ENCODE measurements at regions not wholly inside any gene's neighbourhood (a gene's known extent, or its start where the extent isn't known, plus 50 kb on each side); places are given as distances from the start of the nearest gene placed in this dataset.

DNA sequence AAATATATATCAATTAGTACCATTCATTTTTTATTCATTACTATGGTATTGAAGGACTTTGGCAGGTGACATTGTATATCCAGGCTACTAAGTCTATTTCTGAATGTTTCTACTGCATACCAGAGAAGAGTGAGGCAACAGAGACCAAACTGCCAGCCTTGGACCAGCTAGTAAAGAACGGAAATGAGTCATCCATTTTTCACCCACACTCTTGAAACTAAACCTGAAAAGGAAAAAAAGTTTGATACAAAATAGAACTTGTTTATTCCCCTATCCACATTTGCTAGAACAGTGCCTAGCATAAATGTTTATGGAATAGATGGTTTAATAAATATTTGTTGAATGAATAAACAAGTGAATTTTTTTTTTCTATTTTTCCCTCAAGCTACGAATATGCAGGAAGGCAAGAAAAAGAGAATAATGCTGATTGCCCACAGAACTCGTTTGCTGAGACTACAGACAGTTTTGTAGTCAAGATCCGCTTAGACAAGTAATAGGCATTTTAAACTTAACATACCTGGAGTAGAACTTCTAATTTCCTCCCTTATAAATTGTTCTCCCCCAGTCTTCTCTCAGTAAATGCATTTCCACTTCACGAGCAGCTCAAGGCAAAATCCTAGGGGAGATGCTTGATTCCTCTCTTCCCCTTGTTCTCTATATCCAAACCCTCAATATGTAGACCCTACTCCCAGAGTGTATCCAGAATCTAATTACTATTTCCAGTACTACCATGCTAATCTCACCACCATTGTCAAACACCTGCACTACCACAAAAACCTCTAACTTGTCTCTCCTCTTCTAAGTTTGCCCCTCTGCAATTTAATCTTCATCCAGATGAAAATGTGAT is 146.2 kb upstream of the RASA1 start:
- no peaks in the 10 kb centered on the region for H3K36me3 Mint-ChIP-seq (ENCODE audit: low read depth, unreplicated experiment)
- H3K9me3 Mint-ChIP-seq (ENCODE audit: unreplicated experiment), result no peaks in the 10 kb centered on the region
- no peak for DNase-seq (ENCODE audit: low spot score)
- no peaks in the 10 kb centered on the region for H3K27me3 Mint-ChIP-seq (ENCODE audit: unreplicated experiment)
- no peak overlapping the region for H3K4me3 Mint-ChIP-seq (ENCODE audit: unreplicated experiment)
- H3K27ac Mint-ChIP-seq (ENCODE audit: unreplicated experiment), result no peak overlapping the region
- TF ChIP-seq, protein P1, sequence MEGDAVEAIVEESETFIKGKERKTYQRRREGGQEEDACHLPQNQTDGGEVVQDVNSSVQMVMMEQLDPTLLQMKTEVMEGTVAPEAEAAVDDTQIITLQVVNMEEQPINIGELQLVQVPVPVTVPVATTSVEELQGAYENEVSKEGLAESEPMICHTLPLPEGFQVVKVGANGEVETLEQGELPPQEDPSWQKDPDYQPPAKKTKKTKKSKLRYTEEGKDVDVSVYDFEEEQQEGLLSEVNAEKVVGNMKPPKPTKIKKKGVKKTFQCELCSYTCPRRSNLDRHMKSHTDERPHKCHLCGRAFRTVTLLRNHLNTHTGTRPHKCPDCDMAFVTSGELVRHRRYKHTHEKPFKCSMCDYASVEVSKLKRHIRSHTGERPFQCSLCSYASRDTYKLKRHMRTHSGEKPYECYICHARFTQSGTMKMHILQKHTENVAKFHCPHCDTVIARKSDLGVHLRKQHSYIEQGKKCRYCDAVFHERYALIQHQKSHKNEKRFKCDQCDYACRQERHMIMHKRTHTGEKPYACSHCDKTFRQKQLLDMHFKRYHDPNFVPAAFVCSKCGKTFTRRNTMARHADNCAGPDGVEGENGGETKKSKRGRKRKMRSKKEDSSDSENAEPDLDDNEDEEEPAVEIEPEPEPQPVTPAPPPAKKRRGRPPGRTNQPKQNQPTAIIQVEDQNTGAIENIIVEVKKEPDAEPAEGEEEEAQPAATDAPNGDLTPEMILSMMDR (IDR thresholded peaks at IDR 0.05; ENCODE audit: unreplicated experiment), result no peak
- no peaks in the 10 kb centered on the region for H3K4me1 Mint-ChIP-seq (ENCODE audit: unreplicated experiment)

DNA sequence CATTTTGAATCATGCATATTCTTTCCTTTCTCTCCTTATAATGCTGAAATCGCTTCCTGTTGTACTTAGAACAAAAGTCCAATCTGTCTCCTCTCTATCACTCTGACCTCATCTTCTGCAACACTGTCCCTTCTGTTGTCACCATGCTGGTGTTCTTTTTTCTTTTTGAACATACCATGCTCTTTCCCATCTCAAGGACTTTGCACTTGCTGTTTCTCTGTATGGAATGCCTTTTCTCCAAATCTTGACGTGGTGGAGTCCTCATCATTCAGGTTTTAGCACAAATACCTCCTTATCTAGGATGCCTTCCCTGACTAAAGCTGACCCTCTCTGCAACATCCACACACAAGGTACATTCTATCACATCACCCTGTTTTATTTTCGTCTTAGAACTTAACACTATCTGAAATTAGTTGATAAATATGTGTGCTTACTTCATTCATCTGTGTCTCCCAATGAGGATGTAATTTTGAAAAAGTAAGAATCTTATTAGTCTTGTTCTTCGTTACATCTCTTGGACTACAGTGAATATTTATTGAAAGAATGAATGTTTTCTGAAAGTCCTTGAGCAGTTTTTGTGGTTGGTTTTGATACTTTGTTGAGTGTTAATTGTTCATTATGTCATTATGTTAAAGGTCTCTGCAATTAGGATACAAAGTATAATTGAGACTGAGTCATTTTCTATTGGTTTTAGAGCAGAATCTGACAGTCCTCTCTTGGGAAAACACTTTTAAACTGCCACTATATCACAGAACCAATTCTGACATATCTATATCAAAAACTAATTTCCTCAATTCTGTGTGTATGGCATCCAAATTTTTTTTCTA is 145.3 kb upstream of the RASA1 start:
- no peak overlapping the region for H3K4me3 Mint-ChIP-seq (ENCODE audit: unreplicated experiment)
- DNase-seq (ENCODE audit: low spot score), result no peak
- no peaks in the 10 kb centered on the region for H3K36me3 Mint-ChIP-seq (ENCODE audit: low read depth, unreplicated experiment)
- no peaks in the 10 kb centered on the region for H3K9me3 Mint-ChIP-seq (ENCODE audit: unreplicated experiment)
- no peaks in the 10 kb centered on the region for H3K27me3 Mint-ChIP-seq (ENCODE audit: unreplicated experiment)
- H3K4me1 Mint-ChIP-seq (ENCODE audit: unreplicated experiment), result no peaks in the 10 kb centered on the region
- no peak overlapping the region for H3K27ac Mint-ChIP-seq (ENCODE audit: unreplicated experiment)
- TF ChIP-seq, protein P1 (IDR thresholded peaks at IDR 0.05; ENCODE audit: unreplicated experiment), result no peak

DNA sequence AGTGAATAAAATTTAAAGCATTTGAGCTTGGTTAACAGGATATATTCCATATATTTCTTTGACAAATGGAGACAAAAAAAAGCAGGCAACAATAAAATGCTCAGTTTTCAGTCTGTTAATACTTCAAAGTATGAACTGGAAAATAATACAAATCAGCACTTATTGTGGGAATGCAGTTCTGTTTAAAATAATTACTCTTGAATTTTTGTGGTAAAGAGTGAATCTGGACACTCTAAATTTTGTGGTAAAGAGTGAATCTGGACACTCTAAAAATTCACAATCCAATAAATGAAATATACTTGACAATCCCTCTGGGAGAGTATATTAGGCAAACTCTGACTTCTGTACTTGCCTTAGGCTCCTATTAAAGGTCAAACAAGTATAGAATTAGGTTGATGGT is 141.9 kb upstream of the RASA1 start:
- H3K9me3 Mint-ChIP-seq (ENCODE audit: unreplicated experiment), result no peaks in the 10 kb centered on the region
- DNase-seq (ENCODE audit: low spot score), result no peak
- TF ChIP-seq, protein P1 (IDR thresholded peaks at IDR 0.05; ENCODE audit: unreplicated experiment), result no peak
- H3K4me3 Mint-ChIP-seq (ENCODE audit: unreplicated experiment), result no peak overlapping the region
- H3K36me3 Mint-ChIP-seq (ENCODE audit: low read depth, unreplicated experiment), result no peaks in the 10 kb centered on the region
- H3K4me1 Mint-ChIP-seq (ENCODE audit: unreplicated experiment), result no peaks in the 10 kb centered on the region
- H3K27ac Mint-ChIP-seq (ENCODE audit: unreplicated experiment), result no peak overlapping the region
- no peaks in the 10 kb centered on the region for H3K27me3 Mint-ChIP-seq (ENCODE audit: unreplicated experiment)

DNA sequence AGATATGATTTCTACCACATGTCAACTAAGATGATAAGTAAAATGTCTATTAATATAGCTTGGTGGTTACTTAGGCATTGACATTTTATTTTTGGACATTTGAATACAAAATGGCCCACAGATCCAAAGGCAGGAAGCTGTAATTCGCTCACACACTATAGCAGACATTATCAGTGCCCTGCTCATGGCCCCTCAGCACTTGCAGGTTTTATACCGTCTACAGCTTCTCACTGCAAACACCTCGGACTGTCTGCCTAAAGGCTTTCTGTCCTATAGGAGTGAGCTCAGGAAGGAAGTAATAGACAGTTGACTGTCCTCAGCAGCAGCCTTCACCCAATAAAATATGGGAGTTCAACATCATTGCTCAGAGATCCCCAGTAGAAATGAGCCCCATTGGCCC is 140.8 kb upstream of the RASA1 start:
- H3K4me3 Mint-ChIP-seq (ENCODE audit: unreplicated experiment), result no peak overlapping the region
- H3K27me3 Mint-ChIP-seq (ENCODE audit: unreplicated experiment), result no peaks in the 10 kb centered on the region
- H3K4me1 Mint-ChIP-seq (ENCODE audit: unreplicated experiment), result no peaks in the 10 kb centered on the region

More for the DNA sequence above, 140.8 kb upstream of the RASA1 start:
- Mint-ChIP-seq H3K36me3 (ENCODE audit: low read depth, unreplicated experiment) (no peaks in the 10 kb centered on the region), H3K9me3 (ENCODE audit: unreplicated experiment) (no peaks in the 10 kb centered on the region), H3K27ac (ENCODE audit: unreplicated experiment) (no peak overlapping the region)
- TF ChIP-seq, protein P1 (IDR thresholded peaks at IDR 0.05; ENCODE audit: unreplicated experiment), result no peak
- DNase-seq (ENCODE audit: low spot score), result no peak

Measured in endothelial cell (in vitro differentiated cells).